ENCODE measurements at regions not wholly inside any gene's neighbourhood (a gene's known extent, or its start where the extent isn't known, plus 50 kb on each side); places are given as distances from the start of the nearest gene placed in this dataset.

- intact Hi-C loops (cut with micrococcal nuclease) = no loop called here
- Histone ChIP-seq H3K9me3 (ENCODE audit: control insufficient read depth, insufficient read depth, low read length) (peaks cover 15% of the 10 kb centered on the region), H3K36me3 (ENCODE audit: control insufficient read depth, insufficient read depth, low read length) (no peaks in the 10 kb centered on the region), H3K27ac (ENCODE audit: low read length) (no peak overlapping the region), H3K4me1 (ENCODE audit: control insufficient read depth, insufficient read depth, low read length) (no peaks in the 10 kb centered on the region), H3K4me3 (ENCODE audit: low read length) (no peak overlapping the region), H3K27me3 (ENCODE audit: control insufficient read depth, insufficient read depth, low read length) (no peaks in the 10 kb centered on the region)
- H3K4me1 Mint-ChIP-seq = no peaks in the 10 kb centered on the region
- no peak for TF ChIP-seq CTCF (IDR thresholded peaks at IDR 0.05)
- DNase-seq (no peak), ATAC-seq (no peak)
- WGBS (ENCODE audit: insufficient coverage) = 69% methylated on average over 1 of the region's 1 CpG
- H3K4me3 Mint-ChIP-seq = no peak overlapping the region
- H3K27me3 Mint-ChIP-seq (ENCODE audit: low read depth in 2 of 2) = no peaks in the 10 kb centered on the region
- peaks cover 6% of the 10 kb centered on the region for H3K36me3 Mint-ChIP-seq
- H3K27ac Mint-ChIP-seq = no peak overlapping the region
- H3K9me3 Mint-ChIP-seq = peaks cover 7 to 28% of the 10 kb centered on the region in 2 donors
Measured at GRCh38 chr2:78023356-78023755, 501.2 kb upstream of the LRRTM4 start.

- no peaks in the 10 kb centered on the region for H3K36me3 ChIP-seq (ENCODE audit: control insufficient read depth, insufficient read depth, low read length)
- DNase-seq = no peak
- H3K36me3 Mint-ChIP-seq = no peaks in the 10 kb centered on the region
- H3K27me3 ChIP-seq (ENCODE audit: control insufficient read depth, insufficient read depth, low read length) = no peaks in the 10 kb centered on the region
- no peak overlapping the region for H3K4me3 Mint-ChIP-seq
- no peak overlapping the region for H3K27ac Mint-ChIP-seq
- peaks cover 4 to 27% of the 10 kb centered on the region in 2 donors for H3K9me3 Mint-ChIP-seq
- no peak overlapping the region for H3K27ac ChIP-seq (ENCODE audit: low read length)
- no peaks in the 10 kb centered on the region for H3K4me1 ChIP-seq (ENCODE audit: control insufficient read depth, insufficient read depth, low read length)
- intact Hi-C loops (cut with micrococcal nuclease) = no loop called here
- WGBS (ENCODE audit: insufficient coverage) = 100% methylated on average over 2 of the region's 2 CpGs
- no peak for ATAC-seq
- H3K27me3 Mint-ChIP-seq (ENCODE audit: low read depth in 2 of 2) = no peaks in the 10 kb centered on the region
- peaks cover 22% of the 10 kb centered on the region for H3K9me3 ChIP-seq (ENCODE audit: control insufficient read depth, insufficient read depth, low read length)
- H3K4me1 Mint-ChIP-seq = no peaks in the 10 kb centered on the region
- no peak for TF ChIP-seq CTCF (IDR thresholded peaks at IDR 0.05)
- H3K4me3 ChIP-seq (ENCODE audit: low read length) = no peak overlapping the region
Measured at GRCh38 chr2:78024996-78025395, 502.8 kb upstream of the LRRTM4 start.

GRCh38 chr2:78029392-78029995, 507.3 kb upstream of the LRRTM4 start:
- no peak overlapping the region for H3K27ac Mint-ChIP-seq
- 86% methylated on average over 4 of the region's 4 CpGs for WGBS (ENCODE audit: insufficient coverage)
- H3K27me3 ChIP-seq (ENCODE audit: control insufficient read depth, insufficient read depth, low read length) = no peaks in the 10 kb centered on the region
- DNase-seq (no peak), ATAC-seq (no peak)
- no peak overlapping the region for H3K27ac ChIP-seq (ENCODE audit: low read length)
- intact Hi-C loops (cut with micrococcal nuclease) = no loop called here
- H3K36me3 Mint-ChIP-seq = no peaks in the 10 kb centered on the region
- TF ChIP-seq CTCF (IDR thresholded peaks at IDR 0.05) = no peak
- H3K4me3 Mint-ChIP-seq = no peak overlapping the region
- H3K9me3 Mint-ChIP-seq = peaks cover 3 to 20% of the 10 kb centered on the region in 2 donors
- no peaks in the 10 kb centered on the region for H3K36me3 ChIP-seq (ENCODE audit: control insufficient read depth, insufficient read depth, low read length)
- no peaks in the 10 kb centered on the region for H3K4me1 ChIP-seq (ENCODE audit: control insufficient read depth, insufficient read depth, low read length)
- no peaks in the 10 kb centered on the region for H3K27me3 Mint-ChIP-seq (ENCODE audit: low read depth in 2 of 2)
- H3K4me3 ChIP-seq (ENCODE audit: low read length) = no peak overlapping the region
- H3K9me3 ChIP-seq (ENCODE audit: control insufficient read depth, insufficient read depth, low read length) = peaks cover 11% of the 10 kb centered on the region
- no peaks in the 10 kb centered on the region for H3K4me1 Mint-ChIP-seq

GRCh38 chr2:78034706-78035105, 512.5 kb upstream of the LRRTM4 start:
- intact Hi-C loops (cut with micrococcal nuclease) = no loop called here
- Mint-ChIP-seq H3K4me3 (no peak overlapping the region), H3K27me3 (ENCODE audit: low read depth in 2 of 2) (no peaks in the 10 kb centered on the region), H3K9me3 (peaks cover 8 to 22% of the 10 kb centered on the region in 2 donors), H3K4me1 (no peaks in the 10 kb centered on the region), H3K27ac (no peak overlapping the region), H3K36me3 (no peaks in the 10 kb centered on the region)
- Histone ChIP-seq H3K4me3 (ENCODE audit: low read length) (no peak overlapping the region), H3K27me3 (ENCODE audit: control insufficient read depth, insufficient read depth, low read length) (no peaks in the 10 kb centered on the region), H3K9me3 (ENCODE audit: control insufficient read depth, insufficient read depth, low read length) (peaks cover 3% of the 10 kb centered on the region), H3K36me3 (ENCODE audit: control insufficient read depth, insufficient read depth, low read length) (no peaks in the 10 kb centered on the region), H3K27ac (ENCODE audit: low read length) (no peak overlapping the region), H3K4me1 (ENCODE audit: control insufficient read depth, insufficient read depth, low read length) (no peaks in the 10 kb centered on the region)
- DNase-seq (no peak), ATAC-seq (no peak)
- no peak for TF ChIP-seq CTCF (IDR thresholded peaks at IDR 0.05)
- 59% methylated on average over 1 of the region's 3 CpGs for WGBS (ENCODE audit: insufficient coverage)

Data from natural killer cell (primary cell).